ENCODE measurements at regions not wholly inside any gene's neighbourhood (a gene's known extent, or its start where the extent isn't known, plus 50 kb on each side); places are given as distances from the start of the nearest gene placed in this dataset.
"Not testable (repeated sequence)": the region's sequence is repeated elsewhere in the genome, so short reads cannot be mapped to it uniquely, and the experiment has no call there.

GRCh38 chr22:11826000-11826399 lies 3702.0 kb upstream of the OR11H1 start:
- TF ChIP-seq FOSL2 (IDR thresholded peaks at IDR 0.05; ENCODE audit: borderline replicate concordance, low read depth); POLR2AphosphoS5 (IDR thresholded peaks at IDR 0.05; ENCODE audit: low read depth, low read length); RAD21 (IDR thresholded peaks at IDR 0.05; ENCODE audit: low read length); GATA2 (CRISPR knock-in tag; IDR thresholded peaks at IDR 0.05); CTCF (IDR thresholded peaks at IDR 0.05); RFX5 (IDR thresholded peaks at IDR 0.05; ENCODE audit: low read length); EZH2phosphoT487 (IDR thresholded peaks at IDR 0.05; ENCODE audit: borderline replicate concordance, low read depth): not testable (repeated sequence)
